IMR-90 (cell line): ENCODE measurements at regions not wholly inside any gene's neighbourhood (a gene's known extent, or its start where the extent isn't known, plus 50 kb on each side); places are given as distances from the start of the nearest gene placed in this dataset.

Source experiments
- ATAC-seq: fragments of 200-7000 bp; cut with Tn5 transposase; 2 replicates; pipeline ENCODE4 v1.9.1; 2020; ENCODE audit warnings: low read depth, mild to moderate bottlenecking, moderate library complexity
- BruUV-seq: library from RNA; stranded (reverse); fragments of 400-500 nt; replicated peaks from 2 replicates; lab custom pipeline; 2021; lab: Mats Ljungman, UMichigan
- CTCF ChIA-PET: fragments of 300-600 bp; formaldehyde crosslinking; extraction: SDS; loops from one replicate; lab custom pipeline; 2021; ENCODE audit warnings: antibody characterized with exemption; lab: Yijun Ruan, JAX
- POLR2A ChIA-PET: fragments of 300-600 bp; sonication (Branson Sonifier 250); formaldehyde crosslinking; loops from one replicate; lab custom pipeline; 2022; ENCODE audit warnings: antibody characterized with exemption; ENCODE audit not compliant: unreplicated experiment; lab: Charles Lee
- DNase-seq: peaks from one replicate; pipeline ENCODE4 v3.0.0; 2013
- H2AFZ ChIP-seq: replicated peaks from 2 replicates; pipeline ENCODE3; 2013; ENCODE audit warnings: low read length, mild to moderate bottlenecking; ENCODE audit not compliant: poor library complexity
- H2AK5ac ChIP-seq: 2 replicates; pipeline ENCODE4 v1.6.1; 2013; ENCODE audit warnings: low read depth, low read length, inconsistent platforms
- H2AK9ac ChIP-seq: replicated peaks from 2 replicates; pipeline ENCODE3; 2013; ENCODE audit warnings: mild to moderate bottlenecking, low read depth, low read length, moderate library complexity; ENCODE audit not compliant: poor library complexity
- H2BK120ac ChIP-seq: 2 replicates; pipeline ENCODE4 v1.6.1; 2013; ENCODE audit warnings: low read depth, low read length, inconsistent platforms
- H2BK15ac ChIP-seq: 3 replicates; pipeline ENCODE4 v1.6.1; 2013; ENCODE audit warnings: low read depth, low read length, inconsistent platforms
- H2BK20ac ChIP-seq: 2 replicates; pipeline ENCODE4 v1.6.1; 2013; ENCODE audit warnings: low read depth, mild to moderate bottlenecking, inconsistent platforms, low read length, moderate library complexity
- H2BK5ac ChIP-seq: 2 replicates; pipeline ENCODE4 v1.6.1; 2013; ENCODE audit warnings: mild to moderate bottlenecking, low read depth, low read length, inconsistent platforms; ENCODE audit not compliant: poor library complexity, severe bottlenecking
- H3K14ac ChIP-seq: replicated peaks from 2 replicates; pipeline ENCODE4 v1.6.1; 2013; ENCODE audit warnings: low read depth, low read length, inconsistent platforms
- H3K18ac ChIP-seq: 2 replicates; pipeline ENCODE4 v1.6.1; 2013; ENCODE audit warnings: low read depth, low read length, control low read depth
- H3K23ac ChIP-seq: 2 replicates; pipeline ENCODE4 v1.6.1; 2013; ENCODE audit warnings: low read depth, low read length, inconsistent platforms
- H3K27ac ChIP-seq: 2 replicates; pipeline ENCODE4 v1.5.1; 2013; ENCODE audit warnings: mild to moderate bottlenecking, control low read depth, low read length; ENCODE audit not compliant: insufficient read depth
- H3K27me3 ChIP-seq: 2 replicates; pipeline ENCODE4 v1.6.1; 2013; ENCODE audit warnings: low read length; ENCODE audit not compliant: control insufficient read depth, insufficient read depth
- H3K36me3 ChIP-seq: 2 replicates; pipeline ENCODE4 v1.6.1; 2013; ENCODE audit warnings: low read length, mixed read lengths; ENCODE audit not compliant: control insufficient read depth, insufficient read depth
- H3K4ac ChIP-seq: 2 replicates; pipeline ENCODE4 v1.6.1; 2013; ENCODE audit warnings: low read depth, low read length, inconsistent platforms
- H3K4me1 ChIP-seq: 2 replicates; pipeline ENCODE4 v1.6.1; 2013; ENCODE audit warnings: low read length, mixed read lengths; ENCODE audit not compliant: control insufficient read depth, insufficient read depth
- H3K4me2 ChIP-seq: 2 replicates; pipeline ENCODE4 v1.6.1; 2013; ENCODE audit warnings: low read depth, mild to moderate bottlenecking, control low read depth, low read length, moderate library complexity
- H3K4me3 ChIP-seq: 2 replicates; pipeline ENCODE4 v1.5.1; 2013; ENCODE audit warnings: low read depth, mild to moderate bottlenecking, control low read depth, low read length, moderate library complexity; ENCODE audit not compliant: insufficient read depth
- H3K56ac ChIP-seq: 2 replicates; pipeline ENCODE4 v1.6.1; 2013; ENCODE audit warnings: low read length, inconsistent platforms; ENCODE audit not compliant: insufficient read depth; ENCODE audit errors: extremely low read depth
- H3K79me1 ChIP-seq, 2 experiments: 2 replicates each; pipeline ENCODE4 v1.6.1; 2013; ENCODE audit warnings: low read length in 2 of 2, inconsistent platforms in 1 of 2, low read depth in 1 of 2
- H3K9ac ChIP-seq: 2 replicates; pipeline ENCODE4 v1.6.1; 2013; ENCODE audit warnings: low read depth, low read length, control low read depth
- H3K9me1 ChIP-seq: 2 replicates; pipeline ENCODE4 v1.6.1; 2013; ENCODE audit warnings: low read length, inconsistent platforms; ENCODE audit not compliant: insufficient read depth
- H3K9me3 ChIP-seq: 2 replicates; pipeline ENCODE4 v1.6.1; 2013; ENCODE audit warnings: low read length; ENCODE audit not compliant: control insufficient read depth, insufficient read depth
- H4K20me1 ChIP-seq: 2 replicates; pipeline ENCODE4 v1.6.1; 2013; ENCODE audit warnings: low read length, inconsistent platforms; ENCODE audit not compliant: insufficient read depth
- H4K5ac ChIP-seq: 2 replicates; pipeline ENCODE4 v1.6.1; 2013; ENCODE audit warnings: mild to moderate bottlenecking, low read depth, low read length, control low read depth
- H4K8ac ChIP-seq, 2 experiments: 2 replicates each; pipeline ENCODE4 v1.6.1; 2013; ENCODE audit warnings: low read depth in 2 of 2, low read length in 2 of 2, control low read depth in 1 of 2, inconsistent platforms in 1 of 2
- H4K91ac ChIP-seq: 2 replicates; pipeline ENCODE4 v1.6.1; 2013; ENCODE audit warnings: low read depth, low read length, inconsistent platforms; ENCODE audit not compliant: insufficient read depth
- BHLHE40 ChIP-seq: fragments of 150-350 bp; IDR thresholded peaks from 2 replicates; pipeline ENCODE4 v1.6.1; 2016; ENCODE audit warnings: mild to moderate bottlenecking, low read depth, low read length
- MAZ ChIP-seq: IDR thresholded peaks from 2 replicates; pipeline ENCODE4 v1.6.1; 2012; ENCODE audit warnings: low read depth, mild to moderate bottlenecking, low read length, improper control_type of control experiment, moderate library complexity, borderline replicate concordance
- MXI1 ChIP-seq: IDR thresholded peaks from 2 replicates; pipeline ENCODE4 v1.6.1; 2012; ENCODE audit warnings: low read depth, mild to moderate bottlenecking, low read length, moderate library complexity, borderline replicate concordance
- dilution Hi-C: fragments of 300-500 bp; cut with HindIII; formaldehyde crosslinking; loops from one replicate; pipeline ENCODE4 v1.14.3; 2018; ENCODE audit warnings: low sequenced_read_pairs; ENCODE audit not compliant: unreplicated experiment
- in situ Hi-C: fragments of 300-500 bp; cut with MboI; formaldehyde crosslinking; loops from 3 replicates; pipeline ENCODE4 v1.14.3; 2019; ENCODE audit warnings: low sequenced_read_pairs, inconsistent platforms, mixed read lengths
- intact Hi-C: fragments of 100-400 bp; cut with micrococcal nuclease; formaldehyde crosslinking; loops from 2 replicates; pipeline ENCODE4 v1.10.0; 2022

DNA sequence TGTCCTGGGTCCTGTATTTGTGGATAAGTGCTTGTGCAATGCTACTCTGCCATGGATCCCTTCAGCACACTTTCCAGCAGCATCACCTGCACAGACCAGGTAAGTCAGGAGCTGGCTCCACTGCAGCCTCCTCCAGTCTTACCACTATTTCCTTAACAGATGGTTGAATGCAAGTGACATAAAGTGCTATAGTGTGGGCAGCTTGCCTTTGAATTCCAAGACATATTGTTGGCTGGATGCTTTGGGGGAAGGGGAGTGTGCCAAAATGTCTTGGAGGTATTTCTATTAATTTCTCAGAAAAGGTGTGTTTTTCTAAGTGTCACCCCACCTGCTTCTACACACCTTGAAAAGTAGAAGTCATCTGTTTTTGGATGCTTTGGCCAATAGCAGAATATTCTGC is 352.2 kb upstream of the SUCLG2 start:
- H4K91ac ChIP-seq = no peak overlapping the region
- H3K4me1 ChIP-seq = no peaks in the 10 kb centered on the region
- H3K56ac ChIP-seq = no peak overlapping the region
- BruUV-seq = no TSS peak
- H3K9ac ChIP-seq = no peak overlapping the region
- H4K8ac ChIP-seq = no peak overlapping the region
- no peak for DNase-seq
- no peak overlapping the region for H2AFZ ChIP-seq
- H3K9me3 ChIP-seq = no peaks in the 10 kb centered on the region
- ChIA-PET POLR2A (no interaction called here), CTCF (no interaction called here)
- H3K27ac ChIP-seq = no peak overlapping the region
- H3K79me1 ChIP-seq = no peaks in the 10 kb centered on the region
- in situ Hi-C loops = no loop called here
- no peak overlapping the region for H3K23ac ChIP-seq
- no peak overlapping the region for H3K14ac ChIP-seq
- H2BK20ac ChIP-seq = no peak overlapping the region
- no peak overlapping the region for H2BK120ac ChIP-seq
- H4K5ac ChIP-seq = no peak overlapping the region
- H4K20me1 ChIP-seq = no peaks in the 10 kb centered on the region
- no peak overlapping the region for H2AK5ac ChIP-seq
- no peaks in the 10 kb centered on the region for H3K36me3 ChIP-seq
- no peak overlapping the region for H3K18ac ChIP-seq
- intact Hi-C loops = no loop called here
- H2BK5ac ChIP-seq = no peak overlapping the region
- TF ChIP-seq BHLHE40 (no peak), MXI1 (no peak), MAZ (no peak)
- H2BK15ac ChIP-seq = no peak overlapping the region
- no peak overlapping the region for H3K4me2 ChIP-seq
- no peak overlapping the region for H2AK9ac ChIP-seq
- no peak for ATAC-seq
- peaks cover 2% of the 10 kb centered on the region; the same call in 1 of the 2 replicates for H3K27me3 ChIP-seq
- no peak overlapping the region for H3K4ac ChIP-seq
- no peaks in the 10 kb centered on the region for H3K9me1 ChIP-seq
- dilution Hi-C loops = no loop called here
- H3K4me3 ChIP-seq = no peak overlapping the region
